CD4-positive, alpha-beta T cell treated with Interleukin-1 beta for 1 hour (primary cell): ENCODE measurements at regions not wholly inside any gene's neighbourhood (a gene's known extent, or its start where the extent isn't known, plus 50 kb on each side); places are given as distances from the start of the nearest gene placed in this dataset.

Source experiments
- DNase-seq, 2 donors: peaks; one replicate each; pipeline ENCODE4 v3.0.0-alpha.2; 2020 to 2022

- no peak for DNase-seq
Measured at GRCh38 chr12:89977405-89978085, 268.9 kb upstream of the ATP2B1 start.

- DNase-seq = no peak
Measured at GRCh38 chr12:89976866-89977265, 268.2 kb upstream of the ATP2B1 start.

- DNase-seq = no peak
Measured at GRCh38 chr12:89975574-89975973, 266.9 kb upstream of the ATP2B1 start.

GRCh38 chr12:89971880-89972279 is 263.2 kb upstream of the ATP2B1 start:
- DNase-seq = no peak

GRCh38 chr12:89970722-89971121 is 262.1 kb upstream of the ATP2B1 start:
- DNase-seq = no peak

- DNase-seq = no peak
Measured at GRCh38 chr12:89969093-89969492, 260.5 kb upstream of the ATP2B1 start.

GRCh38 chr12:89968151-89968700 is 259.6 kb upstream of the ATP2B1 start:
- DNase-seq = no peak

- no peak for DNase-seq
Measured at GRCh38 chr12:89966495-89967240, 258.0 kb upstream of the ATP2B1 start.

GRCh38 chr12:89965993-89966392 is 257.4 kb upstream of the ATP2B1 start:
- no peak for DNase-seq

- DNase-seq = peak in 1 of 2 donors; percentile 21
Measured at GRCh38 chr12:89962648-89963047, 254.0 kb upstream of the ATP2B1 start.

GRCh38 chr12:89960607-89961394 is 252.2 kb upstream of the ATP2B1 start:
- DNase-seq = no peak

GRCh38 chr12:89960011-89960507 is 251.4 kb upstream of the ATP2B1 start:
- peak; percentile 44 to 64 for DNase-seq

- DNase-seq = no peak
Measured at GRCh38 chr12:89959179-89959578, 250.5 kb upstream of the ATP2B1 start.

GRCh38 chr12:89954259-89954658 is 245.6 kb upstream of the ATP2B1 start:
- no peak for DNase-seq

GRCh38 chr12:89951694-89952060 is 243.0 kb upstream of the ATP2B1 start:
- no peak for DNase-seq

- DNase-seq = peak; percentile 47 to 53
Measured at GRCh38 chr12:89951050-89951693, 242.5 kb upstream of the ATP2B1 start.

- peak; percentile 32 to 43 for DNase-seq
Measured at GRCh38 chr12:89950421-89950820, 241.8 kb upstream of the ATP2B1 start.

- DNase-seq = peak; percentile 87 to 93
Measured at GRCh38 chr12:89949457-89950195, 241.0 kb upstream of the ATP2B1 start.

- DNase-seq = peak in 1 of 2 donors; percentile 23
Measured at GRCh38 chr12:89948271-89949175, 239.9 kb upstream of the ATP2B1 start.

GRCh38 chr12:89947437-89948270 is 239.0 kb upstream of the ATP2B1 start:
- peak in 1 of 2 donors; percentile 14 for DNase-seq
